Keratinocyte (primary cell): ENCODE measurements at regions not wholly inside any gene's neighbourhood (a gene's known extent, or its start where the extent isn't known, plus 50 kb on each side); places are given as distances from the start of the nearest gene placed in this dataset.

Source experiments
- CTCF ChIP-seq, 3 experiments: IDR thresholded peaks in 1 of 3; conservative IDR thresholded peaks in 1 of 3; optimal IDR thresholded peaks in 1 of 3; 2 replicates in 2 of 3; 3 replicates in 1 of 3; pipeline versions ENCODE3 to v1.5.1; 2011; ENCODE audit warnings: low read length in 3 of 3, mild to moderate bottlenecking in 3 of 3, moderate library complexity in 2 of 3, control low read depth in 1 of 3, inconsistent platforms in 1 of 3; ENCODE audit not compliant: insufficient read depth in 2 of 3; ENCODE audit errors: extremely low read depth in 1 of 3
- EZH2 ChIP-seq: IDR thresholded peaks from one replicate; pipeline ENCODE4 v1.6.1; 2012; ENCODE audit warnings: inconsistent platforms, mild to moderate bottlenecking, low read length, moderate library complexity

GRCh38 chr1:55886856-55887712, 671.9 kb upstream of the USP24 start:
- TF ChIP-seq CTCF (optimal IDR thresholded peaks at IDR 0.05 in 1 of 3, IDR thresholded peaks at IDR 0.05 in 1 of 3, conservative IDR thresholded peaks at IDR 0.05 in 1 of 3; ENCODE audit: extremely low read depth in 1 of 3, insufficient read depth in 2 of 3, low read length in 3 of 3) (no peak), EZH2 (no peak)
